ENCODE measurements at regions not wholly inside any gene's neighbourhood (a gene's known extent, or its start where the extent isn't known, plus 50 kb on each side); places are given as distances from the start of the nearest gene placed in this dataset.

GRCh38 chr11:37110385-37110784 lies 512.3 kb upstream of the RAG2 start:
- TF ChIP-seq CTCF (IDR thresholded peaks at IDR 0.05 in 2 of 3, conservative IDR thresholded peaks at IDR 0.05 in 1 of 3; ENCODE audit: borderline replicate concordance in 1 of 3, insufficient read depth in 1 of 3, low read depth in 2 of 3, low read length in 2 of 3) (no peak), POLR2A (IDR thresholded peaks at IDR 0.05; ENCODE audit: borderline replicate concordance, extremely low read depth, insufficient read depth, insufficient read length) (no peak), EZH2phosphoT487 (IDR thresholded peaks at IDR 0.05; ENCODE audit: borderline replicate concordance) (no peak), POLR2AphosphoS5 (IDR thresholded peaks at IDR 0.05; ENCODE audit: low read depth, low read length) (no peak), SIN3A (IDR thresholded peaks at IDR 0.05; ENCODE audit: low read depth) (no peak), RAD21 (IDR thresholded peaks at IDR 0.05; ENCODE audit: low read depth) (no peak), REST (IDR thresholded peaks at IDR 0.05; ENCODE audit: low read depth) (no peak)
